ENCODE measurements at regions not wholly inside any gene's neighbourhood (a gene's known extent, or its start where the extent isn't known, plus 50 kb on each side); places are given as distances from the start of the nearest gene placed in this dataset.

GRCh38 chrX:33330798-33331197, 119.4 kb upstream of the DMD start:
- H3K9ac ChIP-seq (ENCODE audit: low read length), result peak overlapping the region; percentile 47; the same call in 1 of the 2 replicates
- no peaks in the 10 kb centered on the region for H3F3A ChIP-seq (ENCODE audit: insufficient read depth, low read length)
- H3K79me2 ChIP-seq (ENCODE audit: insufficient read depth, low read length), result peaks cover 95% of the 10 kb centered on the region
- H3K36me3 ChIP-seq (ENCODE audit: insufficient read depth, low read length), result peaks cover 20% of the 10 kb centered on the region
- TF ChIP-seq EZH2 (IDR thresholded peaks at IDR 0.05; ENCODE audit: borderline replicate concordance, low read length), result no peak
- TF ChIP-seq, protein P1, sequence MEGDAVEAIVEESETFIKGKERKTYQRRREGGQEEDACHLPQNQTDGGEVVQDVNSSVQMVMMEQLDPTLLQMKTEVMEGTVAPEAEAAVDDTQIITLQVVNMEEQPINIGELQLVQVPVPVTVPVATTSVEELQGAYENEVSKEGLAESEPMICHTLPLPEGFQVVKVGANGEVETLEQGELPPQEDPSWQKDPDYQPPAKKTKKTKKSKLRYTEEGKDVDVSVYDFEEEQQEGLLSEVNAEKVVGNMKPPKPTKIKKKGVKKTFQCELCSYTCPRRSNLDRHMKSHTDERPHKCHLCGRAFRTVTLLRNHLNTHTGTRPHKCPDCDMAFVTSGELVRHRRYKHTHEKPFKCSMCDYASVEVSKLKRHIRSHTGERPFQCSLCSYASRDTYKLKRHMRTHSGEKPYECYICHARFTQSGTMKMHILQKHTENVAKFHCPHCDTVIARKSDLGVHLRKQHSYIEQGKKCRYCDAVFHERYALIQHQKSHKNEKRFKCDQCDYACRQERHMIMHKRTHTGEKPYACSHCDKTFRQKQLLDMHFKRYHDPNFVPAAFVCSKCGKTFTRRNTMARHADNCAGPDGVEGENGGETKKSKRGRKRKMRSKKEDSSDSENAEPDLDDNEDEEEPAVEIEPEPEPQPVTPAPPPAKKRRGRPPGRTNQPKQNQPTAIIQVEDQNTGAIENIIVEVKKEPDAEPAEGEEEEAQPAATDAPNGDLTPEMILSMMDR (IDR thresholded peaks at IDR 0.05; ENCODE audit: low read length), result no peak
- peak overlapping the region; percentile 53 for H3K4me2 ChIP-seq (ENCODE audit: low read length)
- no peaks in the 10 kb centered on the region for H4K20me1 ChIP-seq (ENCODE audit: insufficient read depth, low read length)
- no peaks in the 10 kb centered on the region for H3K9me2 ChIP-seq (ENCODE audit: low read depth, low read length)
- H3K27me3 ChIP-seq (ENCODE audit: insufficient read depth, low read length), result no peaks in the 10 kb centered on the region
- peak overlapping the region; percentile 20 for H3K4me3 ChIP-seq (ENCODE audit: low read depth, low read length, poor library complexity, severe bottlenecking)
- H3K4me1 ChIP-seq (ENCODE audit: insufficient read depth, low read length, severe bottlenecking), result peaks cover 63% of the 10 kb centered on the region
- no peaks in the 10 kb centered on the region for H3K9me3 ChIP-seq (ENCODE audit: low read length)
- H3K27ac ChIP-seq (ENCODE audit: low read depth, low read length, poor library complexity, severe bottlenecking), result peak overlapping the region; percentile 93
- H2AFZ ChIP-seq (ENCODE audit: low read length), result no peak overlapping the region

- H3K9me2 ChIP-seq (ENCODE audit: low read depth, low read length), result no peaks in the 10 kb centered on the region
- H2AFZ ChIP-seq (ENCODE audit: low read length), result no peak overlapping the region
- H3K79me2 ChIP-seq (ENCODE audit: insufficient read depth, low read length), result peaks cover 68% of the 10 kb centered on the region
- H3K27ac ChIP-seq (ENCODE audit: low read depth, low read length, poor library complexity, severe bottlenecking), result no peak overlapping the region
- H3K4me1 ChIP-seq (ENCODE audit: insufficient read depth, low read length, severe bottlenecking), result peaks cover 6% of the 10 kb centered on the region
- no peak overlapping the region for H3K9ac ChIP-seq (ENCODE audit: low read length)
- no peak overlapping the region for H3K4me3 ChIP-seq (ENCODE audit: low read depth, low read length, poor library complexity, severe bottlenecking)
- no peaks in the 10 kb centered on the region for H3K27me3 ChIP-seq (ENCODE audit: insufficient read depth, low read length)
- no peak for TF ChIP-seq EZH2 (IDR thresholded peaks at IDR 0.05; ENCODE audit: borderline replicate concordance, low read length)
- TF ChIP-seq, protein P1 (IDR thresholded peaks at IDR 0.05; ENCODE audit: low read length), result peak; percentile 9; the same call in 1 of the 2 replicates
- H3K9me3 ChIP-seq (ENCODE audit: low read length), result no peaks in the 10 kb centered on the region
- no peaks in the 10 kb centered on the region for H4K20me1 ChIP-seq (ENCODE audit: insufficient read depth, low read length)
- no peaks in the 10 kb centered on the region for H3F3A ChIP-seq (ENCODE audit: insufficient read depth, low read length)
- H3K4me2 ChIP-seq (ENCODE audit: low read length), result no peak overlapping the region
- peaks cover 47% of the 10 kb centered on the region for H3K36me3 ChIP-seq (ENCODE audit: insufficient read depth, low read length)
Measured at GRCh38 chrX:33324099-33324498, 112.8 kb upstream of the DMD start.

DNA sequence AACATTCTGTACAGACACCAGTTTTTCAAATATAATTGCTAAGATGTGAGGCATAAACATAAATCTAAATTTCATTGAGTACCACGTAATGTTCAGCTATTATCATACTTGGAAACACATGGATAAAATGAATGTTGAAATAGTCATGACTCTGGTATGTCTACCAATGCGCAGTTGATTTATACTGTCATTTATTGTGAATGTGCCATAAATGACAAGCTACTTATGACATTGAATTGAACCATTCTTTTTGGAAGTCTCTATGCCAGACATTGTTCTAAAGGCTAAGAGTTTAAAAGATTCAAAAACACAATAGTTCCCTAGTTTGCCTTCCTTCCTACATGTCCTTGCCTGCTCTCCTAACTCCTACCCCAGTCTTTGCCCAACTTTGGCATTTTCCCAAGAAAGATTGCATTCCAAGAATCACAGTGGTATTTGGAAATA, 96.6 kb upstream of the DMD start:
- Histone ChIP-seq H3K9me3 (ENCODE audit: low read length) (no peaks in the 10 kb centered on the region), H3K27ac (ENCODE audit: low read depth, low read length, poor library complexity, severe bottlenecking) (no peak overlapping the region), H3K4me2 (ENCODE audit: low read length) (no peak overlapping the region), H3K4me3 (ENCODE audit: low read depth, low read length, poor library complexity, severe bottlenecking) (no peak overlapping the region), H4K20me1 (ENCODE audit: insufficient read depth, low read length) (no peaks in the 10 kb centered on the region), H3K9ac (ENCODE audit: low read length) (no peak overlapping the region), H3F3A (ENCODE audit: insufficient read depth, low read length) (peaks cover 3% of the 10 kb centered on the region; the same call in 1 of the 2 replicates), H2AFZ (ENCODE audit: low read length) (no peak overlapping the region), H3K79me2 (ENCODE audit: insufficient read depth, low read length) (peaks cover 60% of the 10 kb centered on the region), H3K9me2 (ENCODE audit: low read depth, low read length) (no peaks in the 10 kb centered on the region), H3K4me1 (ENCODE audit: insufficient read depth, low read length, severe bottlenecking) (peaks cover 17% of the 10 kb centered on the region), H3K27me3 (ENCODE audit: insufficient read depth, low read length) (no peaks in the 10 kb centered on the region), H3K36me3 (ENCODE audit: insufficient read depth, low read length) (peaks cover 17% of the 10 kb centered on the region)
- TF ChIP-seq, protein P1 (IDR thresholded peaks at IDR 0.05; ENCODE audit: low read length), result no peak
- TF ChIP-seq EZH2 (IDR thresholded peaks at IDR 0.05; ENCODE audit: borderline replicate concordance, low read length), result no peak
